ENCODE measurements at regions not wholly inside any gene's neighbourhood (a gene's known extent, or its start where the extent isn't known, plus 50 kb on each side); places are given as distances from the start of the nearest gene placed in this dataset.

DNA sequence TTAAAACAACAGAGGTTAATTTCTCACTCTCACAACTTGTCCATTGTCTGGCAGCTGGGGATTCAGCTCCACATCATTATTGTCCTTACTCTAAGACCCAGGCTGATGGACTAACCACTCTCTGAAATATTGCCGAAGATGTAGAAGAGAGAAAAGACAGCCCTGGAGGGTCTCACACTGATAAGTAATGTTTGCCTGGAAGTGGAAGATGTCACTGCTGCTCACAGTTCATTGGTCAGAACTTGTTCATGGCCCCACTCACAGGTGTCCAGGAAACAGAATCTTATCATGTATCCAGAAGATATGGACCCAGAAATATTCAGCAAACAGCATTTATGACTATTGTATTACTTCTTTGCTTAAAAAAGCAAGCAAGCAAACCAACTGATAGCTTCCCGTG is 62.2 kb upstream of the LPP start:
- no peaks in the 10 kb centered on the region for H3K4me1 Mint-ChIP-seq
- no peaks in the 10 kb centered on the region for H3K27me3 Mint-ChIP-seq (ENCODE audit: low read depth)
- H3K9me3 Mint-ChIP-seq: no peaks in the 10 kb centered on the region
- TF ChIP-seq ETV6 (CRISPR knock-in tag; IDR thresholded peaks at IDR 0.05) (no peak), GRHL2 (CRISPR knock-in tag; IDR thresholded peaks at IDR 0.05; ENCODE audit: insufficient replicate concordance, severe bottlenecking) (no peak), JUN (CRISPR knock-in tag; IDR thresholded peaks at IDR 0.05) (no peak), ZNF138 (CRISPR knock-in tag; conservative IDR thresholded peaks at IDR 0.05) (no peak), ZNF416 (CRISPR knock-in tag; IDR thresholded peaks at IDR 0.05) (no peak)
- H3K36me3 Mint-ChIP-seq: no peaks in the 10 kb centered on the region
- CTCF ChIA-PET: no interaction called here
- ATAC-seq (no peak), DNase-seq (ENCODE audit: low spot score) (no peak)
- H3K27ac Mint-ChIP-seq: no peak overlapping the region
- H3K4me3 Mint-ChIP-seq: no peak overlapping the region
- POLR2A ChIA-PET: no interaction called here

DNA sequence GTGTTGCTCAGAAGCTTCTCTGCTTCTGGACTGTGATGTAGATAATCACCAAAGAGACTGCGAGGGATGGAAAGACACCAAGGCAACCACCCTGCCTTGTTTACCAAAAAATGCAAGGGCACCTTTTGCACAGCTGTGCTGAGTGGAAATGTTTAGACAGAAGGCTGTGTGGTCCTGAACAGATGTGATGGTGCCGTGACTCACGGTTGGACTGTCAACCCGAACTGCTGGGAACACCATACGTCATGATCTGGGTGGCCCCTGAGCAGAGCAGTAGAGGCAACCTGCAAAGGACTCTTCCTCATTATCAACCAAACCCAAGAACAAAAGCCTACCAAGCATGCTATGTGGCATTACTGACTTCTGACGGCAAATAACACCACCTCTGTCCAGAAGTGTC is 61.3 kb upstream of the LPP start:
- TF ChIP-seq, protein P1, sequence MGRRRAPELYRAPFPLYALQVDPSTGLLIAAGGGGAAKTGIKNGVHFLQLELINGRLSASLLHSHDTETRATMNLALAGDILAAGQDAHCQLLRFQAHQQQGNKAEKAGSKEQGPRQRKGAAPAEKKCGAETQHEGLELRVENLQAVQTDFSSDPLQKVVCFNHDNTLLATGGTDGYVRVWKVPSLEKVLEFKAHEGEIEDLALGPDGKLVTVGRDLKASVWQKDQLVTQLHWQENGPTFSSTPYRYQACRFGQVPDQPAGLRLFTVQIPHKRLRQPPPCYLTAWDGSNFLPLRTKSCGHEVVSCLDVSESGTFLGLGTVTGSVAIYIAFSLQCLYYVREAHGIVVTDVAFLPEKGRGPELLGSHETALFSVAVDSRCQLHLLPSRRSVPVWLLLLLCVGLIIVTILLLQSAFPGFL (CRISPR knock-in tag; IDR thresholded peaks at IDR 0.05; ENCODE audit: borderline replicate concordance): no peak
- TF ChIP-seq FOXK1 (CRISPR knock-in tag; IDR thresholded peaks at IDR 0.05) (no peak), ETV6 (CRISPR knock-in tag; IDR thresholded peaks at IDR 0.05) (no peak), FOXJ3 (CRISPR knock-in tag; IDR thresholded peaks at IDR 0.05; ENCODE audit: borderline replicate concordance) (no peak), ZNF423 (CRISPR knock-in tag; IDR thresholded peaks at IDR 0.05) (no peak)
- Mint-ChIP-seq H3K4me1 (no peaks in the 10 kb centered on the region), H3K27ac (no peak overlapping the region), H3K27me3 (ENCODE audit: low read depth) (no peaks in the 10 kb centered on the region), H3K36me3 (no peaks in the 10 kb centered on the region), H3K4me3 (no peak overlapping the region), H3K9me3 (no peaks in the 10 kb centered on the region)
- no peak for ATAC-seq
- ChIA-PET CTCF (no interaction called here), POLR2A (no interaction called here)
- no peak for DNase-seq (ENCODE audit: low spot score)

DNA sequence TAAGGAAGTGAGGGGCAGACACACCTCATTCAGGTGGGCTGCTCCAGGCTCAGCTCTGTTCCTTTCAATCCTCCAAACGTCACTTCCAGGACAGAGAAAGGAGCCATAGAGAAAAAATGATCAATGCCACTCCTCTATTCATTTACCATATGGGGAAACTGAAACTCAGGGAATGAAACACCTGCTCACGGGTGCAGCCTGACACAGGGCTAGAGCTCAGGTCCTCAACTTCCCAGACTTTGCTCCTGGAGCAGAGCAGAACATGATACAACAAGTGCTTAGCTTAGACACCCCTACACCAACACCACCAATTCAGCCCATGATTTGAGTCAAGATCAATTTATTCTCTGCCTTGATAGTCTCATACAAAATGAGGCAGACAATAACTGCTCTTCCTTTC is 58.5 kb upstream of the LPP start:
- no peak overlapping the region for H3K4me3 Mint-ChIP-seq
- TF ChIP-seq, protein P2, sequence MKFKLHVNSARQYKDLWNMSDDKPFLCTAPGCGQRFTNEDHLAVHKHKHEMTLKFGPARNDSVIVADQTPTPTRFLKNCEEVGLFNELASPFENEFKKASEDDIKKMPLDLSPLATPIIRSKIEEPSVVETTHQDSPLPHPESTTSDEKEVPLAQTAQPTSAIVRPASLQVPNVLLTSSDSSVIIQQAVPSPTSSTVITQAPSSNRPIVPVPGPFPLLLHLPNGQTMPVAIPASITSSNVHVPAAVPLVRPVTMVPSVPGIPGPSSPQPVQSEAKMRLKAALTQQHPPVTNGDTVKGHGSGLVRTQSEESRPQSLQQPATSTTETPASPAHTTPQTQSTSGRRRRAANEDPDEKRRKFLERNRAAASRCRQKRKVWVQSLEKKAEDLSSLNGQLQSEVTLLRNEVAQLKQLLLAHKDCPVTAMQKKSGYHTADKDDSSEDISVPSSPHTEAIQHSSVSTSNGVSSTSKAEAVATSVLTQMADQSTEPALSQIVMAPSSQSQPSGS (CRISPR knock-in tag; IDR thresholded peaks at IDR 0.05; ENCODE audit: borderline replicate concordance, low read depth): no peak
- no peak for TF ChIP-seq TP53 (CRISPR knock-in tag; IDR thresholded peaks at IDR 0.05)
- TF ChIP-seq ZNF671 (CRISPR knock-in tag; IDR thresholded peaks at IDR 0.05): no peak
- TF ChIP-seq, protein P3, sequence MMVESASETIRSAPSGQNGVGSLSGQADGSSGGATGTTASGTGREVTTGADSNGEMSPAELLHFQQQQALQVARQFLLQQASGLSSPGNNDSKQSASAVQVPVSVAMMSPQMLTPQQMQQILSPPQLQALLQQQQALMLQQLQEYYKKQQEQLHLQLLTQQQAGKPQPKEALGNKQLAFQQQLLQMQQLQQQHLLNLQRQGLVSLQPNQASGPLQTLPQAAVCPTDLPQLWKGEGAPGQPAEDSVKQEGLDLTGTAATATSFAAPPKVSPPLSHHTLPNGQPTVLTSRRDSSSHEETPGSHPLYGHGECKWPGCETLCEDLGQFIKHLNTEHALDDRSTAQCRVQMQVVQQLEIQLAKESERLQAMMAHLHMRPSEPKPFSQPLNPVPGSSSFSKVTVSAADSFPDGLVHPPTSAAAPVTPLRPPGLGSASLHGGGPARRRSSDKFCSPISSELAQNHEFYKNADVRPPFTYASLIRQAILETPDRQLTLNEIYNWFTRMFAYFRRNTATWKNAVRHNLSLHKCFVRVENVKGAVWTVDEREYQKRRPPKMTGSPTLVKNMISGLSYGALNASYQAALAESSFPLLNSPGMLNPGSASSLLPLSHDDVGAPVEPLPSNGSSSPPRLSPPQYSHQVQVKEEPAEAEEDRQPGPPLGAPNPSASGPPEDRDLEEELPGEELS (CRISPR knock-in tag; IDR thresholded peaks at IDR 0.05): no peak
- TF ChIP-seq CBFB (CRISPR knock-in tag; IDR thresholded peaks at IDR 0.05; ENCODE audit: low read depth): no peak
- no peak for TF ChIP-seq RELA (CRISPR knock-in tag; IDR thresholded peaks at IDR 0.05; ENCODE audit: borderline replicate concordance)
- no peak for TF ChIP-seq ESRRA (CRISPR knock-in tag; IDR thresholded peaks at IDR 0.05; ENCODE audit: borderline replicate concordance)
- TF ChIP-seq, protein P4, sequence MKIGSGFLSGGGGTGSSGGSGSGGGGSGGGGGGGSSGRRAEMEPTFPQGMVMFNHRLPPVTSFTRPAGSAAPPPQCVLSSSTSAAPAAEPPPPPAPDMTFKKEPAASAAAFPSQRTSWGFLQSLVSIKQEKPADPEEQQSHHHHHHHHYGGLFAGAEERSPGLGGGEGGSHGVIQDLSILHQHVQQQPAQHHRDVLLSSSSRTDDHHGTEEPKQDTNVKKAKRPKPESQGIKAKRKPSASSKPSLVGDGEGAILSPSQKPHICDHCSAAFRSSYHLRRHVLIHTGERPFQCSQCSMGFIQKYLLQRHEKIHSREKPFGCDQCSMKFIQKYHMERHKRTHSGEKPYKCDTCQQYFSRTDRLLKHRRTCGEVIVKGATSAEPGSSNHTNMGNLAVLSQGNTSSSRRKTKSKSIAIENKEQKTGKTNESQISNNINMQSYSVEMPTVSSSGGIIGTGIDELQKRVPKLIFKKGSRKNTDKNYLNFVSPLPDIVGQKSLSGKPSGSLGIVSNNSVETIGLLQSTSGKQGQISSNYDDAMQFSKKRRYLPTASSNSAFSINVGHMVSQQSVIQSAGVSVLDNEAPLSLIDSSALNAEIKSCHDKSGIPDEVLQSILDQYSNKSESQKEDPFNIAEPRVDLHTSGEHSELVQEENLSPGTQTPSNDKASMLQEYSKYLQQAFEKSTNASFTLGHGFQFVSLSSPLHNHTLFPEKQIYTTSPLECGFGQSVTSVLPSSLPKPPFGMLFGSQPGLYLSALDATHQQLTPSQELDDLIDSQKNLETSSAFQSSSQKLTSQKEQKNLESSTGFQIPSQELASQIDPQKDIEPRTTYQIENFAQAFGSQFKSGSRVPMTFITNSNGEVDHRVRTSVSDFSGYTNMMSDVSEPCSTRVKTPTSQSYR (CRISPR knock-in tag; IDR thresholded peaks at IDR 0.05): no peak
- no peak for TF ChIP-seq JUN (CRISPR knock-in tag; IDR thresholded peaks at IDR 0.05)
- TF ChIP-seq, protein P5, sequence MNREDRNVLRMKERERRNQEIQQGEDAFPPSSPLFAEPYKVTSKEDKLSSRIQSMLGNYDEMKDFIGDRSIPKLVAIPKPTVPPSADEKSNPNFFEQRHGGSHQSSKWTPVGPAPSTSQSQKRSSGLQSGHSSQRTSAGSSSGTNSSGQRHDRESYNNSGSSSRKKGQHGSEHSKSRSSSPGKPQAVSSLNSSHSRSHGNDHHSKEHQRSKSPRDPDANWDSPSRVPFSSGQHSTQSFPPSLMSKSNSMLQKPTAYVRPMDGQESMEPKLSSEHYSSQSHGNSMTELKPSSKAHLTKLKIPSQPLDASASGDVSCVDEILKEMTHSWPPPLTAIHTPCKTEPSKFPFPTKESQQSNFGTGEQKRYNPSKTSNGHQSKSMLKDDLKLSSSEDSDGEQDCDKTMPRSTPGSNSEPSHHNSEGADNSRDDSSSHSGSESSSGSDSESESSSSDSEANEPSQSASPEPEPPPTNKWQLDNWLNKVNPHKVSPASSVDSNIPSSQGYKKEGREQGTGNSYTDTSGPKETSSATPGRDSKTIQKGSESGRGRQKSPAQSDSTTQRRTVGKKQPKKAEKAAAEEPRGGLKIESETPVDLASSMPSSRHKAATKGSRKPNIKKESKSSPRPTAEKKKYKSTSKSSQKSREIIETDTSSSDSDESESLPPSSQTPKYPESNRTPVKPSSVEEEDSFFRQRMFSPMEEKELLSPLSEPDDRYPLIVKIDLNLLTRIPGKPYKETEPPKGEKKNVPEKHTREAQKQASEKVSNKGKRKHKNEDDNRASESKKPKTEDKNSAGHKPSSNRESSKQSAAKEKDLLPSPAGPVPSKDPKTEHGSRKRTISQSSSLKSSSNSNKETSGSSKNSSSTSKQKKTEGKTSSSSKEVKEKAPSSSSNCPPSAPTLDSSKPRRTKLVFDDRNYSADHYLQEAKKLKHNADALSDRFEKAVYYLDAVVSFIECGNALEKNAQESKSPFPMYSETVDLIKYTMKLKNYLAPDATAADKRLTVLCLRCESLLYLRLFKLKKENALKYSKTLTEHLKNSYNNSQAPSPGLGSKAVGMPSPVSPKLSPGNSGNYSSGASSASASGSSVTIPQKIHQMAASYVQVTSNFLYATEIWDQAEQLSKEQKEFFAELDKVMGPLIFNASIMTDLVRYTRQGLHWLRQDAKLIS (CRISPR knock-in tag; IDR thresholded peaks at IDR 0.05; ENCODE audit: borderline replicate concordance): no peak
- no peak for TF ChIP-seq FOXJ3 (CRISPR knock-in tag; IDR thresholded peaks at IDR 0.05; ENCODE audit: borderline replicate concordance)
- POLR2A ChIA-PET: no interaction called here
- peaks cover 8% of the 10 kb centered on the region for H3K9me3 Mint-ChIP-seq
- H3K27ac Mint-ChIP-seq: no peak overlapping the region
- no peaks in the 10 kb centered on the region for H3K4me1 Mint-ChIP-seq
- ATAC-seq: no peak
- no peak for DNase-seq (ENCODE audit: low spot score)
- H3K27me3 Mint-ChIP-seq (ENCODE audit: low read depth): peaks cover under 1% of the 10 kb centered on the region; the same call in 1 of the 2 replicates
- CTCF ChIA-PET: no interaction called here
- H3K36me3 Mint-ChIP-seq: peaks cover 1% of the 10 kb centered on the region

Data from WTC11 (cell line).